Muscle of back (tissue), 3 donors: ENCODE measurements at regions not wholly inside any gene's neighbourhood (a gene's known extent, or its start where the extent isn't known, plus 50 kb on each side); places are given as distances from the start of the nearest gene placed in this dataset.

Source experiments
- DNase-seq, 3 donors: peaks; one replicate each; pipeline versions ENCODE4 v3.0.0 to v3.0.0-alpha.2; 2013

GRCh38 chr4:36493251-36493650 is 211.8 kb downstream of the DTHD1 start:
- DNase-seq: no peak

GRCh38 chr4:36494016-36494415 is 212.6 kb downstream of the DTHD1 start:
- DNase-seq: no peak

GRCh38 chr4:36494747-36495146 is 213.3 kb downstream of the DTHD1 start:
- no peak for DNase-seq

GRCh38 chr4:36502350-36502749 is 220.9 kb downstream of the DTHD1 start:
- DNase-seq: no peak

- DNase-seq: no peak
Observed at GRCh38 chr4:36508394-36508793, 227.0 kb downstream of the DTHD1 start.

- no peak for DNase-seq
Observed at GRCh38 chr4:36509845-36510244, 228.4 kb downstream of the DTHD1 start.

- DNase-seq: no peak
Observed at GRCh38 chr4:36511785-36512184, 230.4 kb downstream of the DTHD1 start.

- no peak for DNase-seq
Observed at GRCh38 chr4:36516522-36517095, 235.2 kb downstream of the DTHD1 start.

GRCh38 chr4:36523182-36523581 is 241.8 kb downstream of the DTHD1 start:
- no peak for DNase-seq

GRCh38 chr4:36532670-36533379 is 251.4 kb downstream of the DTHD1 start:
- DNase-seq: no peak

- DNase-seq: no peak
Observed at GRCh38 chr4:36533944-36534343, 252.5 kb downstream of the DTHD1 start.

- DNase-seq: no peak
Observed at GRCh38 chr4:36547383-36547782, 266.0 kb downstream of the DTHD1 start.

- no peak for DNase-seq
Observed at GRCh38 chr4:36549252-36549651, 267.8 kb downstream of the DTHD1 start.

- DNase-seq: no peak
Observed at GRCh38 chr4:36549992-36550391, 268.6 kb downstream of the DTHD1 start.

GRCh38 chr4:36551697-36552214 is 270.3 kb downstream of the DTHD1 start:
- no peak for DNase-seq

- DNase-seq: no peak
Observed at GRCh38 chr4:36553029-36553428, 271.6 kb downstream of the DTHD1 start.

- DNase-seq: no peak
Observed at GRCh38 chr4:36553453-36553852, 272.0 kb downstream of the DTHD1 start.

GRCh38 chr4:36556984-36557383 is 275.6 kb downstream of the DTHD1 start:
- no peak for DNase-seq

- no peak for DNase-seq
Observed at GRCh38 chr4:36568575-36568974, 287.2 kb downstream of the DTHD1 start.

- DNase-seq: no peak
Observed at GRCh38 chr4:36573441-36573840, 292.0 kb downstream of the DTHD1 start.

GRCh38 chr4:36574816-36575215 is 293.4 kb downstream of the DTHD1 start:
- no peak for DNase-seq

GRCh38 chr4:36582198-36582597 is 300.8 kb downstream of the DTHD1 start:
- DNase-seq: no peak

GRCh38 chr4:36587909-36588472 is 306.6 kb downstream of the DTHD1 start:
- no peak for DNase-seq
